Dedifferentiated amniotic fluid mesenchymal stem cell (primary cell): ENCODE measurements at regions not wholly inside any gene's neighbourhood (a gene's known extent, or its start where the extent isn't known, plus 50 kb on each side); places are given as distances from the start of the nearest gene placed in this dataset.

Experiments
- DNase-seq: peaks from one replicate; pipeline ENCODE4 v3.0.0-alpha.2; 2016; ENCODE audit errors: extremely low spot score

DNA sequence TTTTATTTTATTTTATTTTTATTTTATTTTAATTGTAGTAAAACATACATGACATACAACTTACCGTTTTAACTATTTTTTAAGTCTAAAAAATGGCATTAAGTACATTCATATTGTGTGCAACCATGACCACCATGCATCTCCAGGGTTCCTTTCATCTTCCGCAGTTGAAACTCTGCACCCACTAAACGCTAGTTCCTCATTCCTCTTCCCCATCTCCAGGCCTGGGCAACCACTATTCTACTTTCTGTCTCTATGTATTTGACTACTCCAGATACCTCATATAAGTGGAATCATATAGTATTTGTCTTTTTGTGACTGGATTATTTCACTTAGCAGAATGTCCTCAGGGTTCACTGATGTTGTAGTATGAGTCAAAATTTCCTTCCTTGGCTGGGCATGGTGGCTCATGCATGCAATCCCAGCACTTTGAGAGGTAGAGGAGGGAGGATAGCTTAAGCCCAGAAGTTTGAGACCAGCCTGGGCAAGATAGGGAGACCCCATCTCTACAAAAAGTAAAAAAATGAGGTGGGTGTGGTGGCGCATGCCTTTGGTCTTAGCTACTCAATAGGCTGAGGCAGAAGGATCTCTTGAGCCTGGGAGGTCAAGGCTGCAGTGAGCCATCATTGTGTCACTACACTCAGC lies 55.7 kb upstream of the ZNF507 start:
- no peak for DNase-seq

- no peak for DNase-seq
Measured at GRCh38 chr19:32291876-32292275, 53.5 kb upstream of the ZNF507 start.

- DNase-seq, result no peak
Measured at GRCh38 chr19:32294871-32295438, 50.5 kb upstream of the ZNF507 start.
